Astrocyte (in vitro differentiated cells and primary cell): ENCODE measurements at regions not wholly inside any gene's neighbourhood (a gene's known extent, or its start where the extent isn't known, plus 50 kb on each side); places are given as distances from the start of the nearest gene placed in this dataset.

Experiments
- DNase-seq: peaks from one replicate; pipeline ENCODE4 v3.0.0-alpha.2; 2010; ENCODE audit warnings: low read depth
- FAIRE-seq: peaks from 2 replicates; lab custom pipeline; 2011; peaks lifted over from hg19 to GRCh38; lab: Jason Lieb, UNC
- H2AFZ ChIP-seq: 2 replicates; pipeline ENCODE4 v1.6.0; 2012; ENCODE audit warnings: low read depth, low read length, inconsistent platforms
- H3K27ac ChIP-seq: 2 replicates; pipeline ENCODE4 v1.5.1; 2011; ENCODE audit warnings: low read depth, low read length, inconsistent platforms
- H3K27me3 ChIP-seq: 2 replicates; pipeline ENCODE4 v1.6.0; 2011; ENCODE audit warnings: low read length, inconsistent platforms; ENCODE audit not compliant: insufficient read depth
- H3K36me3 ChIP-seq: 2 replicates; pipeline ENCODE4 v1.5.1; 2011; ENCODE audit warnings: low read length, inconsistent platforms; ENCODE audit not compliant: insufficient read depth
- H3K4me1 ChIP-seq: 2 replicates; pipeline ENCODE4 v1.5.1; 2011; ENCODE audit warnings: low read length, inconsistent platforms; ENCODE audit not compliant: insufficient read depth
- H3K4me2 ChIP-seq: 2 replicates; pipeline ENCODE4 v1.6.0; 2012; ENCODE audit warnings: low read length, inconsistent platforms
- H3K4me3 ChIP-seq: 2 replicates; pipeline ENCODE4 v1.5.1; 2011; ENCODE audit warnings: low read depth, mild to moderate bottlenecking, low read length, inconsistent platforms; ENCODE audit not compliant: insufficient read depth
- H3K79me2 ChIP-seq: 2 replicates; pipeline ENCODE4 v1.6.0; 2012; ENCODE audit warnings: mild to moderate bottlenecking, low read length, inconsistent platforms; ENCODE audit not compliant: insufficient read depth
- H3K9ac ChIP-seq: 2 replicates; pipeline ENCODE4 v1.6.0; 2012; ENCODE audit warnings: mild to moderate bottlenecking, low read length, inconsistent platforms
- H3K9me3 ChIP-seq: 2 replicates; pipeline ENCODE4 v1.5.1; 2012; ENCODE audit warnings: low read depth, mild to moderate bottlenecking, low read length, inconsistent platforms; ENCODE audit not compliant: insufficient read depth
- H4K20me1 ChIP-seq: 2 replicates; pipeline ENCODE4 v1.6.0; 2012; ENCODE audit warnings: low read length, inconsistent platforms; ENCODE audit not compliant: insufficient read depth
- H3K27ac Mint-ChIP-seq: one replicate; pipeline ENCODE4 v1.8.0; 2021; ENCODE audit warnings: mild to moderate bottlenecking, mixed read lengths; ENCODE audit not compliant: unreplicated experiment
- H3K27me3 Mint-ChIP-seq: one replicate; pipeline ENCODE4 v1.8.0; 2021; ENCODE audit warnings: low read depth, mixed read lengths; ENCODE audit not compliant: unreplicated experiment
- H3K36me3 Mint-ChIP-seq: one replicate; pipeline ENCODE4 v1.8.0; 2021; ENCODE audit warnings: low read depth, mixed read lengths; ENCODE audit not compliant: unreplicated experiment
- H3K4me1 Mint-ChIP-seq: one replicate; pipeline ENCODE4 v1.8.0; 2021; ENCODE audit warnings: low read depth, mixed read lengths; ENCODE audit not compliant: unreplicated experiment
- H3K4me3 Mint-ChIP-seq: one replicate; pipeline ENCODE4 v1.8.0; 2021; ENCODE audit warnings: mild to moderate bottlenecking, moderate library complexity, mixed read lengths; ENCODE audit not compliant: unreplicated experiment
- H3K9me3 Mint-ChIP-seq: one replicate; pipeline ENCODE4 v1.8.0; 2021; ENCODE audit warnings: mild to moderate bottlenecking, mixed read lengths; ENCODE audit not compliant: unreplicated experiment
- EZH2 ChIP-seq: IDR thresholded peaks from 2 replicates; pipeline ENCODE4 v1.6.1; 2012; ENCODE audit warnings: mild to moderate bottlenecking, low read length, inconsistent platforms; ENCODE audit not compliant: insufficient read depth
- TF ChIP-seq, protein P1 (sequence below): IDR thresholded peaks from 2 replicates; pipeline ENCODE4 v1.5.1; 2011; ENCODE audit warnings: low read depth, mild to moderate bottlenecking, inconsistent platforms, low read length, moderate library complexity; ENCODE audit not compliant: insufficient read depth

DNA sequence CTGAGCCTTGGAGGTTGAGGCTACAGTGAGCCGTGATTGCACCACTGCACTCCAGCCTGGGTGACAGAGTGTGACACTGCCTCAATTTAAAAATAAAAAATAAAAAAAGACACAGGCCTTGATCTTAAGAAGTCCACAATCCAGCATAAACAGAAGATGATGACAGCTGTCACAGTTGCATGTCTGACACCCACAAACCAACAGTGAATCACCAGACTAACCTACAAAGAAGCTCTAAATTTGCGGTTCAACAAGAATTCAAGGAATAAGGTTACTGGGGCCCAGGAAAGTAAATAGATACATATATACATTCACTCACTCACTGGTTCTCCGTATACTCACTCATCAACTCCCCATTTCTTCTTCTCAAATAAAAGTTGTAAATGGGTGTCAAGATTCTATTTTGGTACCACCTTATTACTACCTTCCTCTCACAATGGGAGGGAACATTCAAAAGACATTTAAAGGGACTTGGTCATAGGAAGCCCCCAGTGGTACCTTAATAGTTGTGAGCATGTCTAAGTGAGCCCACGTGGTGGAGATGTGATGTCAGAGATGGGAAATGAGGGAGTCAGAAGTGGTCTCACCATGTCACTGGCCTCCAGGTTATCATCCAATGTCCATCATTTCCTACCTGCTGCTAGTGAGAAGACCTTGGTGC is 66.9 kb upstream of the PRDX6 start:
- DNase-seq = peak; percentile 77
- Histone ChIP-seq H3K27ac (no peak overlapping the region), H4K20me1 (no peaks in the 10 kb centered on the region), H3K4me2 (peak overlapping the region; percentile 3), H3K9me3 (no peaks in the 10 kb centered on the region), H3K27me3 (no peaks in the 10 kb centered on the region), H3K36me3 (no peaks in the 10 kb centered on the region), H3K4me3 (no peak overlapping the region), H2AFZ (no peak overlapping the region), H3K9ac (no peak overlapping the region), H3K4me1 (peaks cover 22% of the 10 kb centered on the region), H3K79me2 (no peaks in the 10 kb centered on the region)
- H3K4me1 Mint-ChIP-seq = peaks cover 22% of the 10 kb centered on the region
- no peak for TF ChIP-seq EZH2
- TF ChIP-seq, protein P1, sequence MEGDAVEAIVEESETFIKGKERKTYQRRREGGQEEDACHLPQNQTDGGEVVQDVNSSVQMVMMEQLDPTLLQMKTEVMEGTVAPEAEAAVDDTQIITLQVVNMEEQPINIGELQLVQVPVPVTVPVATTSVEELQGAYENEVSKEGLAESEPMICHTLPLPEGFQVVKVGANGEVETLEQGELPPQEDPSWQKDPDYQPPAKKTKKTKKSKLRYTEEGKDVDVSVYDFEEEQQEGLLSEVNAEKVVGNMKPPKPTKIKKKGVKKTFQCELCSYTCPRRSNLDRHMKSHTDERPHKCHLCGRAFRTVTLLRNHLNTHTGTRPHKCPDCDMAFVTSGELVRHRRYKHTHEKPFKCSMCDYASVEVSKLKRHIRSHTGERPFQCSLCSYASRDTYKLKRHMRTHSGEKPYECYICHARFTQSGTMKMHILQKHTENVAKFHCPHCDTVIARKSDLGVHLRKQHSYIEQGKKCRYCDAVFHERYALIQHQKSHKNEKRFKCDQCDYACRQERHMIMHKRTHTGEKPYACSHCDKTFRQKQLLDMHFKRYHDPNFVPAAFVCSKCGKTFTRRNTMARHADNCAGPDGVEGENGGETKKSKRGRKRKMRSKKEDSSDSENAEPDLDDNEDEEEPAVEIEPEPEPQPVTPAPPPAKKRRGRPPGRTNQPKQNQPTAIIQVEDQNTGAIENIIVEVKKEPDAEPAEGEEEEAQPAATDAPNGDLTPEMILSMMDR = no peak
- H3K9me3 Mint-ChIP-seq = peaks cover 1% of the 10 kb centered on the region
- H3K4me3 Mint-ChIP-seq = no peak overlapping the region
- peaks cover 4% of the 10 kb centered on the region for H3K27me3 Mint-ChIP-seq
- FAIRE-seq = no peak
- peaks cover 2% of the 10 kb centered on the region for H3K36me3 Mint-ChIP-seq
- no peak overlapping the region for H3K27ac Mint-ChIP-seq

DNA sequence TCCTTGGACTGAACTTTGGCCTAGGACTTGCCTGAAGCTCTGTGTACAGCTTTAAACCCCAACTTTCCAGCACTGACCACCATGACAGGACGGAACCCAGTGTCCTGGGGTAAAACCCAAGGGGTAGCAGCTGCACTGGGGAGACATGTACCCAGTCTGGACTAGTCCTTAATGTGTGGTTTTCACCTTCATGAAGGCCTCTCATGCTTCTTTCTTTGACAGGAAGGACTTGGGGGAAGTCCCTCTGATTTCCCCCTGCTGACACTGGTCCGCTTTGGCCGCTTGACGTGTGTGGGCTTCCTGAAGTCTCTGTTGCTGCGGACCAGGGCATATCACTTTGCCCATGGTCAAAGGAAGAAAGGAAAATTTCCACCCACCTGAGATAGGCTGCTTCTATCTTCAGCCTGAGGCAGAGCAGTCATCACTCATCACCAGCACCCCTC is 66.3 kb upstream of the PRDX6 start:
- Histone ChIP-seq H4K20me1 (no peaks in the 10 kb centered on the region), H3K9me3 (no peaks in the 10 kb centered on the region), H3K27me3 (no peaks in the 10 kb centered on the region), H3K9ac (no peak overlapping the region), H2AFZ (no peak overlapping the region), H3K79me2 (no peaks in the 10 kb centered on the region), H3K4me3 (no peak overlapping the region), H3K27ac (no peak overlapping the region), H3K4me1 (peaks cover 18% of the 10 kb centered on the region), H3K4me2 (peak overlapping the region; percentile 3), H3K36me3 (no peaks in the 10 kb centered on the region)
- peaks cover 5% of the 10 kb centered on the region for H3K36me3 Mint-ChIP-seq
- H3K27me3 Mint-ChIP-seq = peaks cover 4% of the 10 kb centered on the region
- no peak for DNase-seq
- no peak overlapping the region for H3K27ac Mint-ChIP-seq
- H3K4me1 Mint-ChIP-seq = peaks cover 21% of the 10 kb centered on the region
- TF ChIP-seq EZH2 = no peak
- TF ChIP-seq, protein P1 = no peak
- H3K4me3 Mint-ChIP-seq = no peak overlapping the region
- H3K9me3 Mint-ChIP-seq = peaks cover 1% of the 10 kb centered on the region
- no peak for FAIRE-seq
